Endothelial cell of umbilical vein (primary cell): ENCODE measurements at regions not wholly inside any gene's neighbourhood (a gene's known extent, or its start where the extent isn't known, plus 50 kb on each side); places are given as distances from the start of the nearest gene placed in this dataset.

Source experiments
- BruUV-seq: library from RNA; stranded (reverse); fragments of 400-500 nt; replicated peaks from 2 replicates; lab custom pipeline; 2021; lab: Mats Ljungman, UMichigan
- CTCF ChIA-PET: fragments of 300-600, 350-600 bp; sonication (Branson Sonifier 250); formaldehyde crosslinking; loops from one replicate; lab custom pipeline; 2021; ENCODE audit warnings: antibody characterized with exemption, inconsistent platforms; lab: Charles Lee
- POLR2A ChIA-PET: fragments of 300-600, 350-600 bp; sonication (Branson Sonifier 250); formaldehyde crosslinking; loops from one replicate; lab custom pipeline; 2021; ENCODE audit warnings: antibody characterized with exemption, inconsistent platforms; lab: Charles Lee
- DNase-seq: peaks from one replicate; pipeline ENCODE4 v3.0.0-alpha.2; 2011; ENCODE audit warnings: low read depth, low spot score
- FAIRE-seq: peaks from 2 replicates; lab custom pipeline; 2011; peaks lifted over from hg19 to GRCh38; lab: Jason Lieb, UNC
- H2AFZ ChIP-seq: 2 replicates; pipeline ENCODE4 v1.6.0; 2012; ENCODE audit warnings: low read depth, low read length, control low read depth, inconsistent platforms
- H3K27ac ChIP-seq: 2 replicates; pipeline ENCODE4 v1.5.1; 2011; ENCODE audit warnings: low read depth, mild to moderate bottlenecking, control low read depth, low read length, moderate library complexity; ENCODE audit not compliant: insufficient read depth
- H3K27me3 ChIP-seq, 2 experiments: 2 replicates each; pipeline versions ENCODE4 v1.6.0 to v1.6.1; 2011; ENCODE audit warnings: low read length in 2 of 2, mixed read lengths in 1 of 2; ENCODE audit not compliant: control insufficient read depth in 2 of 2, insufficient read depth in 2 of 2
- H3K36me3 ChIP-seq, 2 experiments: 2 replicates in 1 of 2; 3 replicates in 1 of 2; pipeline ENCODE4 v1.5.1; 2011; ENCODE audit warnings: low read length in 2 of 2, mild to moderate bottlenecking in 1 of 2, moderate library complexity in 1 of 2; ENCODE audit not compliant: control insufficient read depth in 2 of 2, insufficient read depth in 2 of 2; ENCODE audit errors: extremely low read depth in 1 of 2
- H3K4me1 ChIP-seq: 3 replicates; pipeline ENCODE4 v1.5.1; 2011; ENCODE audit warnings: mild to moderate bottlenecking, low read length; ENCODE audit not compliant: control insufficient read depth, insufficient read depth; ENCODE audit errors: extremely low read depth
- H3K4me2 ChIP-seq: 2 replicates; pipeline ENCODE4 v1.6.1; 2011; ENCODE audit warnings: low read length, control low read depth, mixed read lengths; ENCODE audit not compliant: insufficient read depth
- H3K4me3 ChIP-seq, 3 experiments: fragments of 200-600 bp in 1 of 3; sonication (generic), shearing (Covaris generic) in 1 of 3; replicated peaks in 1 of 3; 2 replicates each; pipeline ENCODE4 v1.5.1; 2011 to 2016; ENCODE audit warnings: control low read depth in 3 of 3, low read length in 3 of 3, mild to moderate bottlenecking in 2 of 3, inconsistent platforms in 1 of 3, low read depth in 1 of 3, moderate library complexity in 1 of 3; ENCODE audit not compliant: insufficient read depth in 1 of 3
- H3K79me2 ChIP-seq: 2 replicates; pipeline ENCODE4 v1.6.0; 2012; ENCODE audit warnings: low read length, inconsistent platforms; ENCODE audit not compliant: control insufficient read depth, insufficient read depth
- H3K9ac ChIP-seq: replicated peaks from 2 replicates; pipeline ENCODE3; 2011; ENCODE audit warnings: low read length, control low read depth; ENCODE audit not compliant: insufficient read depth; ENCODE audit errors: extremely low read depth
- H3K9me1 ChIP-seq: replicated peaks from 3 replicates; pipeline ENCODE4 v1.6.0; 2011; ENCODE audit warnings: mild to moderate bottlenecking, low read length; ENCODE audit not compliant: control insufficient read depth, insufficient read depth; ENCODE audit errors: extremely low read depth
- H3K9me3 ChIP-seq: replicated peaks from 2 replicates; pipeline ENCODE4 v1.5.1; 2012; ENCODE audit warnings: low read length, inconsistent platforms; ENCODE audit not compliant: control insufficient read depth, insufficient read depth
- H4K20me1 ChIP-seq: replicated peaks from 2 replicates; pipeline ENCODE3; 2011; ENCODE audit warnings: mild to moderate bottlenecking, low read length; ENCODE audit not compliant: control insufficient read depth, insufficient read depth; ENCODE audit errors: extremely low read depth
- EZH2 ChIP-seq: IDR thresholded peaks from 2 replicates; pipeline ENCODE4 v1.6.1; 2012; ENCODE audit warnings: borderline replicate concordance, low read depth, mild to moderate bottlenecking, moderate library complexity, low read length, inconsistent platforms; ENCODE audit not compliant: severe bottlenecking
- FOS ChIP-seq: IDR thresholded peaks from 2 replicates; pipeline ENCODE4 v1.6.1; 2011; ENCODE audit warnings: mild to moderate bottlenecking, low read length, moderate library complexity, borderline replicate concordance; ENCODE audit not compliant: insufficient read depth
- GATA2 ChIP-seq: IDR thresholded peaks from 2 replicates; pipeline ENCODE4 v1.7.0; 2011; ENCODE audit warnings: low read depth, mild to moderate bottlenecking, moderate library complexity, mixed read lengths, low read length; ENCODE audit not compliant: insufficient read length, insufficient read depth
- JUN ChIP-seq: IDR thresholded peaks from 2 replicates; pipeline ENCODE4 v1.6.1; 2011; ENCODE audit warnings: borderline replicate concordance, low read depth; ENCODE audit not compliant: insufficient read length, insufficient read depth
- MYC ChIP-seq: IDR thresholded peaks from one replicate; pipeline ENCODE4 v1.6.1; 2011; ENCODE audit warnings: mild to moderate bottlenecking, low read depth, low read length
- POLR2A ChIP-seq: IDR thresholded peaks from 2 replicates; pipeline ENCODE4 v1.6.1; 2012; ENCODE audit warnings: low read depth, mild to moderate bottlenecking, control low read depth, low read length
- POLR2AphosphoS5 ChIP-seq: IDR thresholded peaks from 2 replicates; pipeline ENCODE4 v1.6.1; 2012; ENCODE audit warnings: low read depth, mild to moderate bottlenecking, control low read depth, low read length, moderate library complexity; ENCODE audit not compliant: insufficient read depth
- dilution Hi-C: fragments of 300-500 bp; cut with MboI; formaldehyde crosslinking; loops from one replicate; pipeline ENCODE4 v1.15.0; 2019; ENCODE audit warnings: low sequenced_read_pairs; ENCODE audit not compliant: extremely low pct_ligation_motif_present
- intact Hi-C: fragments of 100-400 bp; cut with micrococcal nuclease; formaldehyde crosslinking; loops from one replicate; pipeline ENCODE4 v1.10.0; 2022
- TF ChIP-seq, protein P1 (sequence below), 2 donors: IDR thresholded peaks; 1 replicate in 1 of 2; 2 replicates in 1 of 2; pipeline ENCODE4 v1.5.1; 2011; ENCODE audit warnings: low read length in 2 of 2, mild to moderate bottlenecking in 2 of 2, moderate library complexity in 2 of 2, control low read depth in 1 of 2, inconsistent platforms in 1 of 2, low read depth in 1 of 2; ENCODE audit not compliant: insufficient read depth in 1 of 2; ENCODE audit errors: extremely low read depth in 1 of 2
- TF ChIP-seq, protein P2 (sequence below): IDR thresholded peaks from 2 replicates; pipeline ENCODE4 v1.6.1; 2011; ENCODE audit not compliant: insufficient read depth, insufficient read length

DNA sequence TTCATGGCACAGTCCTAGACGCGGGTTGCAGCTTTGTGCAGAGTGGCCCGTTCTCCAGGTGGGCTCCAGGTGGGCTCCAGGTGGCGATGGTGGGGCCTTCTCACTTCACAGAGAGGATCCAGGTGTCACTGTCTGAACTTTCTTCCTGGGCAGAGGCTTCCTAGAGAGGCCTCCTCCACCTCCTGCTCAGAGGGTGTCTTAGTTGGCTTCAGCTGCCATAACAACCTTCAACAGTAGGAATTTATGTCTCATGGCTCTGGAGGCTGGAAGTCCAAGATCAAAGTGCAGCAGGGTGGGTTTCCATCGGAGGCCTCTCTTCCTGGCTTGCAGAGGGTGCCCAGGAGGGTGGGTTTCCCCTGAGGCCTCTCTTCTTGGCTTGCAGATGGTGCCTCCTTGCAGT, 125.1 kb downstream of the GLRX3 start:
- Histone ChIP-seq H4K20me1 (no peaks in the 10 kb centered on the region), H3K79me2 (no peaks in the 10 kb centered on the region), H3K36me3 (no peaks in the 10 kb centered on the region), H3K4me1 (no peaks in the 10 kb centered on the region), H3K9me1 (no peaks in the 10 kb centered on the region), H3K27ac (no peak overlapping the region), H3K9me3 (peaks cover 11% of the 10 kb centered on the region), H3K27me3 (no peaks in the 10 kb centered on the region), H3K4me2 (no peak overlapping the region), H2AFZ (no peak overlapping the region), H3K9ac (no peak overlapping the region), H3K4me3 (no peak overlapping the region)
- no peak for DNase-seq
- FAIRE-seq = no peak
- ChIA-PET POLR2A (no interaction called here), CTCF (no interaction called here)
- intact Hi-C loops = no loop called here
- TF ChIP-seq FOS = no peak
- TF ChIP-seq POLR2A = no peak
- no peak for TF ChIP-seq GATA2
- TF ChIP-seq, protein P1, sequence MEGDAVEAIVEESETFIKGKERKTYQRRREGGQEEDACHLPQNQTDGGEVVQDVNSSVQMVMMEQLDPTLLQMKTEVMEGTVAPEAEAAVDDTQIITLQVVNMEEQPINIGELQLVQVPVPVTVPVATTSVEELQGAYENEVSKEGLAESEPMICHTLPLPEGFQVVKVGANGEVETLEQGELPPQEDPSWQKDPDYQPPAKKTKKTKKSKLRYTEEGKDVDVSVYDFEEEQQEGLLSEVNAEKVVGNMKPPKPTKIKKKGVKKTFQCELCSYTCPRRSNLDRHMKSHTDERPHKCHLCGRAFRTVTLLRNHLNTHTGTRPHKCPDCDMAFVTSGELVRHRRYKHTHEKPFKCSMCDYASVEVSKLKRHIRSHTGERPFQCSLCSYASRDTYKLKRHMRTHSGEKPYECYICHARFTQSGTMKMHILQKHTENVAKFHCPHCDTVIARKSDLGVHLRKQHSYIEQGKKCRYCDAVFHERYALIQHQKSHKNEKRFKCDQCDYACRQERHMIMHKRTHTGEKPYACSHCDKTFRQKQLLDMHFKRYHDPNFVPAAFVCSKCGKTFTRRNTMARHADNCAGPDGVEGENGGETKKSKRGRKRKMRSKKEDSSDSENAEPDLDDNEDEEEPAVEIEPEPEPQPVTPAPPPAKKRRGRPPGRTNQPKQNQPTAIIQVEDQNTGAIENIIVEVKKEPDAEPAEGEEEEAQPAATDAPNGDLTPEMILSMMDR (IDR thresholded peaks at IDR 0.05; ENCODE audit: extremely low read depth in 1 of 2, insufficient read depth in 1 of 2, low read depth in 1 of 2, low read length in 2 of 2) = no peak
- TF ChIP-seq JUN = no peak
- no peak for TF ChIP-seq EZH2
- no peak for TF ChIP-seq MYC
- TF ChIP-seq, protein P2, sequence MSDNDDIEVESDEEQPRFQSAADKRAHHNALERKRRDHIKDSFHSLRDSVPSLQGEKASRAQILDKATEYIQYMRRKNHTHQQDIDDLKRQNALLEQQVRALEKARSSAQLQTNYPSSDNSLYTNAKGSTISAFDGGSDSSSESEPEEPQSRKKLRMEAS = no peak
- no peak for TF ChIP-seq POLR2AphosphoS5
- BruUV-seq = no TSS peak
- dilution Hi-C loops = no loop called here
